Astrocyte of the cerebellum (primary cell): ENCODE measurements at regions not wholly inside any gene's neighbourhood (a gene's known extent, or its start where the extent isn't known, plus 50 kb on each side); places are given as distances from the start of the nearest gene placed in this dataset.

ENCODE experiments used
- DNase-seq: peaks from one replicate; pipeline ENCODE4 v3.0.0-alpha.2; 2011; ENCODE audit warnings: low read depth
- H3K4me3 ChIP-seq: 2 replicates; pipeline ENCODE4 v1.5.1; 2011; ENCODE audit warnings: mild to moderate bottlenecking, low read depth, low read length, moderate library complexity
- CTCF ChIP-seq: IDR thresholded peaks from 2 replicates; pipeline ENCODE4 v1.5.1; 2012; ENCODE audit warnings: low read length, low read depth, moderate library complexity, mild to moderate bottlenecking; ENCODE audit errors: missing control alignments
- in situ Hi-C: cut with HindIII; loops from 2 replicates; pipeline ENCODE4 v1.10.0; 2017; ENCODE audit warnings: low sequenced_read_pairs

GRCh38 chr6:167731731-167732422, 94.8 kb upstream of the AFDN start:
- no peak overlapping the region for H3K4me3 ChIP-seq
- in situ Hi-C loops = no loop called here
- no peak for TF ChIP-seq CTCF
- DNase-seq = no peak

- peak; percentile 56 for DNase-seq
- TF ChIP-seq CTCF = no peak
- no peak overlapping the region for H3K4me3 ChIP-seq
- in situ Hi-C loops = no loop called here
These were observed 92.7 kb upstream of the AFDN start for GRCh38 chr6:167733740-167734661.

- no peak for TF ChIP-seq CTCF
- DNase-seq = no peak
- in situ Hi-C loops = no loop called here
- H3K4me3 ChIP-seq = no peak overlapping the region
These were observed 92.0 kb upstream of the AFDN start for GRCh38 chr6:167734662-167735083.

- in situ Hi-C loops = no loop called here
- H3K4me3 ChIP-seq = no peak overlapping the region
- DNase-seq = no peak
- no peak for TF ChIP-seq CTCF
These were observed 91.4 kb upstream of the AFDN start for GRCh38 chr6:167735084-167735950.

- in situ Hi-C loops = no loop called here
- DNase-seq = no peak
These were observed 90.8 kb upstream of the AFDN start for GRCh38 chr6:167735951-167736288.

More at GRCh38 chr6:167735951-167736288, 90.8 kb upstream of the AFDN start:
- no peak overlapping the region for H3K4me3 ChIP-seq
- no peak for TF ChIP-seq CTCF
